ENCODE measurements at regions not wholly inside any gene's neighbourhood (a gene's known extent, or its start where the extent isn't known, plus 50 kb on each side); places are given as distances from the start of the nearest gene placed in this dataset.

DNA sequence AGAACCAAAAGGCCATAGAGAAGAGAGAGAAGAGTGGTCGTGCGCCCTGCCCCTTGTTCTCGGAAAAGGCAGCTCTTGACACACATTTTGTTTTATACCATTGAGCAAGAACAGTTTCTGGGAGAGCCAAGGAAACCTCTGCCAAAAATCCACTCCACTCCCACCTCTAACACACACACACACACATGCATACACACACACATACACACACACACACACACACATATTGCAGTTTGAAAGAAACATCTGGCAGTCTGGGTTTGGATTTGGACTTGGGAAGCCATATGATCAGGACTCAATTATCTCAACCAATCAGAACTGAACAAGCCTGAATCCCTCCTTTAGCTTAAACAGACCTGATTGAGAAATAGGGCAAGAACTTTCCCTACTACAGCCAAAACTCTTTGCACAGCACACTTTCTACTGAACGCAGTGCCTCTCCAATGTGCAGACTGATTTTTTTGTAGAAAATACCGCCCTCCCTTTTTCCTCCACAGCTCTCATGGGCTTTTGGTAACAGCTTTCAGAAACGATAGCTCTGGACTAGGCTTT, 484.0 kb upstream of the ZWINT start:
- Histone ChIP-seq H3K27ac (ENCODE audit: low read depth in 2 of 2, low read length in 1 of 2) (no peak overlapping the region), H3K4me2 (no peak overlapping the region), H3K9me3 (no peaks in the 10 kb centered on the region; the same call in 1 of the 2 replicates), H3K79me2 (ENCODE audit: insufficient read depth) (no peaks in the 10 kb centered on the region), H3K36me3 (replicated peaks in 1 of 2; ENCODE audit: control insufficient read depth in 1 of 2, insufficient read depth in 2 of 2, low read length in 1 of 2) (no peaks in the 10 kb centered on the region), H4K20me1 (ENCODE audit: insufficient read depth) (no peaks in the 10 kb centered on the region), H3K27me3 (ENCODE audit: insufficient read depth) (no peaks in the 10 kb centered on the region), H2AFZ (ENCODE audit: low read depth) (no peak overlapping the region), H3K9ac (no peak overlapping the region), H3F3A (replicated peaks; ENCODE audit: insufficient read depth) (no peaks in the 10 kb centered on the region), H3K4me3 (ENCODE audit: low read depth in 2 of 2, low read length in 1 of 2) (no peak overlapping the region), H3K4me1 (ENCODE audit: control insufficient read depth in 1 of 2, insufficient read depth in 2 of 2, low read depth in 1 of 2, low read length in 1 of 2) (no peaks in the 10 kb centered on the region), H3K9me2 (no peaks in the 10 kb centered on the region)
- 41% methylated on average over 6 of the region's 6 CpGs for WGBS (ENCODE audit: low lambda C conversion rate)
- ChIA-PET CTCF (no interaction called here), POLR2A (no interaction called here)
- DNase-seq, result no peak
- TF ChIP-seq, protein P1, sequence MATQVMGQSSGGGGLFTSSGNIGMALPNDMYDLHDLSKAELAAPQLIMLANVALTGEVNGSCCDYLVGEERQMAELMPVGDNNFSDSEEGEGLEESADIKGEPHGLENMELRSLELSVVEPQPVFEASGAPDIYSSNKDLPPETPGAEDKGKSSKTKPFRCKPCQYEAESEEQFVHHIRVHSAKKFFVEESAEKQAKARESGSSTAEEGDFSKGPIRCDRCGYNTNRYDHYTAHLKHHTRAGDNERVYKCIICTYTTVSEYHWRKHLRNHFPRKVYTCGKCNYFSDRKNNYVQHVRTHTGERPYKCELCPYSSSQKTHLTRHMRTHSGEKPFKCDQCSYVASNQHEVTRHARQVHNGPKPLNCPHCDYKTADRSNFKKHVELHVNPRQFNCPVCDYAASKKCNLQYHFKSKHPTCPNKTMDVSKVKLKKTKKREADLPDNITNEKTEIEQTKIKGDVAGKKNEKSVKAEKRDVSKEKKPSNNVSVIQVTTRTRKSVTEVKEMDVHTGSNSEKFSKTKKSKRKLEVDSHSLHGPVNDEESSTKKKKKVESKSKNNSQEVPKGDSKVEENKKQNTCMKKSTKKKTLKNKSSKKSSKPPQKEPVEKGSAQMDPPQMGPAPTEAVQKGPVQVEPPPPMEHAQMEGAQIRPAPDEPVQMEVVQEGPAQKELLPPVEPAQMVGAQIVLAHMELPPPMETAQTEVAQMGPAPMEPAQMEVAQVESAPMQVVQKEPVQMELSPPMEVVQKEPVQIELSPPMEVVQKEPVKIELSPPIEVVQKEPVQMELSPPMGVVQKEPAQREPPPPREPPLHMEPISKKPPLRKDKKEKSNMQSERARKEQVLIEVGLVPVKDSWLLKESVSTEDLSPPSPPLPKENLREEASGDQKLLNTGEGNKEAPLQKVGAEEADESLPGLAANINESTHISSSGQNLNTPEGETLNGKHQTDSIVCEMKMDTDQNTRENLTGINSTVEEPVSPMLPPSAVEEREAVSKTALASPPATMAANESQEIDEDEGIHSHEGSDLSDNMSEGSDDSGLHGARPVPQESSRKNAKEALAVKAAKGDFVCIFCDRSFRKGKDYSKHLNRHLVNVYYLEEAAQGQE (IDR thresholded peaks at IDR 0.05; ENCODE audit: low read depth, low read length), result no peak
- TF ChIP-seq TCF12 (IDR thresholded peaks at IDR 0.05) (no peak), POLR2AphosphoS5 (IDR thresholded peaks at IDR 0.05; ENCODE audit: low read depth, low read length) (no peak), MXI1 (IDR thresholded peaks at IDR 0.05; ENCODE audit: low read depth, low read length) (no peak), EP300 (IDR thresholded peaks at IDR 0.05; ENCODE audit: borderline replicate concordance in 1 of 2, low read depth in 1 of 2, low read length in 1 of 2) (no peak), SIN3A (IDR thresholded peaks at IDR 0.05; ENCODE audit: borderline replicate concordance, low read depth, low read length) (no peak), RCOR1 (IDR thresholded peaks at IDR 0.05; ENCODE audit: low read length) (no peak)

DNA sequence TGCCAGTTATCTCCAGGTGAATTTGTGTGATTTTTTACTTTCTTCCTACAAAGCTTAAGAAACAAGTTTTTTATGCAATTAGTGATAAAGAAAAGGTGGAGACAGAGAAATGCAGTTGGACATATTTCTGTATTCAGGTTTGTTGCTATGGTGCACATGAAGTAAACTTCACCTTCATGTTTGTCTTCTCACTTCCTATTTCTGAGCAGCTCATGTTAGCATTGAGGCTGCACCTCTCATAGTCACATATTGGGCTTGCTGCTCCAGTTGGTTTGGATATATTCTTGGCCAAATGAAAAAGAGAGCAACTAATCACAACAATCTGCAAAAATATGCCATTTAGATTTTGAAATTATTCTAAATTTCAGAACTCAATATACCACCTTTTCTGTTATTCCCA, 475.6 kb upstream of the ZWINT start:
- TF ChIP-seq, protein P2, sequence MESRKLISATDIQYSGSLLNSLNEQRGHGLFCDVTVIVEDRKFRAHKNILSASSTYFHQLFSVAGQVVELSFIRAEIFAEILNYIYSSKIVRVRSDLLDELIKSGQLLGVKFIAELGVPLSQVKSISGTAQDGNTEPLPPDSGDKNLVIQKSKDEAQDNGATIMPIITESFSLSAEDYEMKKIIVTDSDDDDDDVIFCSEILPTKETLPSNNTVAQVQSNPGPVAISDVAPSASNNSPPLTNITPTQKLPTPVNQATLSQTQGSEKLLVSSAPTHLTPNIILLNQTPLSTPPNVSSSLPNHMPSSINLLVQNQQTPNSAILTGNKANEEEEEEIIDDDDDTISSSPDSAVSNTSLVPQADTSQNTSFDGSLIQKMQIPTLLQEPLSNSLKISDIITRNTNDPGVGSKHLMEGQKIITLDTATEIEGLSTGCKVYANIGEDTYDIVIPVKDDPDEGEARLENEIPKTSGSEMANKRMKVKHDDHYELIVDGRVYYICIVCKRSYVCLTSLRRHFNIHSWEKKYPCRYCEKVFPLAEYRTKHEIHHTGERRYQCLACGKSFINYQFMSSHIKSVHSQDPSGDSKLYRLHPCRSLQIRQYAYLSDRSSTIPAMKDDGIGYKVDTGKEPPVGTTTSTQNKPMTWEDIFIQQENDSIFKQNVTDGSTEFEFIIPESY (IDR thresholded peaks at IDR 0.05; ENCODE audit: borderline replicate concordance, low read depth), result no peak
- TF ChIP-seq RFX5 (IDR thresholded peaks at IDR 0.05; ENCODE audit: low read length), result no peak
- TF ChIP-seq GATA2 (CRISPR knock-in tag; IDR thresholded peaks at IDR 0.05), result no peak
- TF ChIP-seq FOSL2 (IDR thresholded peaks at IDR 0.05; ENCODE audit: borderline replicate concordance, low read depth), result no peak
- no peak for TF ChIP-seq TEAD4 (IDR thresholded peaks at IDR 0.05; ENCODE audit: borderline replicate concordance, insufficient read depth)
- TF ChIP-seq NFIC (IDR thresholded peaks at IDR 0.05; ENCODE audit: borderline replicate concordance), result no peak
- TF ChIP-seq, protein P3, sequence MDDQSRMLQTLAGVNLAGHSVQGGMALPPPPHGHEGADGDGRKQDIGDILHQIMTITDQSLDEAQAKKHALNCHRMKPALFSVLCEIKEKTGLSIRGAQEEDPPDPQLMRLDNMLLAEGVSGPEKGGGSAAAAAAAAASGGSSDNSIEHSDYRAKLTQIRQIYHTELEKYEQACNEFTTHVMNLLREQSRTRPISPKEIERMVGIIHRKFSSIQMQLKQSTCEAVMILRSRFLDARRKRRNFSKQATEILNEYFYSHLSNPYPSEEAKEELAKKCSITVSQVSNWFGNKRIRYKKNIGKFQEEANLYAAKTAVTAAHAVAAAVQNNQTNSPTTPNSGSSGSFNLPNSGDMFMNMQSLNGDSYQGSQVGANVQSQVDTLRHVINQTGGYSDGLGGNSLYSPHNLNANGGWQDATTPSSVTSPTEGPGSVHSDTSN (IDR thresholded peaks at IDR 0.05), result no peak
- TF ChIP-seq USF1 (IDR thresholded peaks at IDR 0.05; ENCODE audit: borderline replicate concordance, low read depth), result no peak
- no peak for TF ChIP-seq YY1 (IDR thresholded peaks at IDR 0.05; ENCODE audit: low read depth)
- no peak for TF ChIP-seq SIN3A (IDR thresholded peaks at IDR 0.05; ENCODE audit: borderline replicate concordance, low read depth, low read length)
- no peak for TF ChIP-seq USF2 (IDR thresholded peaks at IDR 0.05; ENCODE audit: borderline replicate concordance, low read depth, low read length)
- TF ChIP-seq CHD2 (IDR thresholded peaks at IDR 0.05; ENCODE audit: low read length, partially characterized antibody), result no peak
- no peak for TF ChIP-seq JUND (IDR thresholded peaks at IDR 0.05)
- DNase-seq, result no peak
- H3K4me3 ChIP-seq (ENCODE audit: low read depth in 2 of 2, low read length in 1 of 2), result no peak overlapping the region

More for the DNA sequence above, 475.6 kb upstream of the ZWINT start:
- Histone ChIP-seq H3K79me2 (ENCODE audit: insufficient read depth) (no peaks in the 10 kb centered on the region), H3K36me3 (replicated peaks in 1 of 2; ENCODE audit: control insufficient read depth in 1 of 2, insufficient read depth in 2 of 2, low read length in 1 of 2) (no peaks in the 10 kb centered on the region), H3K4me2 (no peak overlapping the region), H3K9me3 (no peaks in the 10 kb centered on the region), H4K20me1 (ENCODE audit: insufficient read depth) (no peaks in the 10 kb centered on the region), H3K27ac (ENCODE audit: low read depth in 2 of 2, low read length in 1 of 2) (no peak overlapping the region), H3K4me1 (ENCODE audit: control insufficient read depth in 1 of 2, insufficient read depth in 2 of 2, low read depth in 1 of 2, low read length in 1 of 2) (no peaks in the 10 kb centered on the region), H3F3A (replicated peaks; ENCODE audit: insufficient read depth) (no peaks in the 10 kb centered on the region), H3K27me3 (ENCODE audit: insufficient read depth) (no peaks in the 10 kb centered on the region), H3K9me2 (0 out of 2 replicates have a peak, but pooled peaks cover 6% of the 10 kb centered on the region), H2AFZ (ENCODE audit: low read depth) (no peak overlapping the region), H3K9ac (no peak overlapping the region)
- POLR2A ChIA-PET, result no interaction called here
- CTCF ChIA-PET, result no interaction called here
